GM23248 (cell line): ENCODE measurements at regions not wholly inside any gene's neighbourhood (a gene's known extent, or its start where the extent isn't known, plus 50 kb on each side); places are given as distances from the start of the nearest gene placed in this dataset.

Experiments used
- EZH2 ChIP-seq: fragments of 200-600 bp; sonication (generic); IDR thresholded peaks from 2 replicates; pipeline ENCODE4 v1.6.1; 2018; ENCODE audit warnings: antibody characterized with exemption, mild to moderate bottlenecking; ENCODE audit not compliant: insufficient read depth, poor library complexity, severe bottlenecking
- EZH2phosphoT487 ChIP-seq: fragments of 200-600 bp; sonication (generic); IDR thresholded peaks from 2 replicates; pipeline ENCODE4 v1.6.1; 2018; ENCODE audit warnings: antibody characterized with exemption, moderate library complexity, mild to moderate bottlenecking, low read depth; ENCODE audit not compliant: insufficient read depth

- TF ChIP-seq EZH2 (no peak), EZH2phosphoT487 (no peak)
Observed at GRCh38 chr7:3196629-3197400, 104.2 kb upstream of the SDK1 start.
